ENCODE measurements at regions not wholly inside any gene's neighbourhood (a gene's known extent, or its start where the extent isn't known, plus 50 kb on each side); places are given as distances from the start of the nearest gene placed in this dataset.

DNA sequence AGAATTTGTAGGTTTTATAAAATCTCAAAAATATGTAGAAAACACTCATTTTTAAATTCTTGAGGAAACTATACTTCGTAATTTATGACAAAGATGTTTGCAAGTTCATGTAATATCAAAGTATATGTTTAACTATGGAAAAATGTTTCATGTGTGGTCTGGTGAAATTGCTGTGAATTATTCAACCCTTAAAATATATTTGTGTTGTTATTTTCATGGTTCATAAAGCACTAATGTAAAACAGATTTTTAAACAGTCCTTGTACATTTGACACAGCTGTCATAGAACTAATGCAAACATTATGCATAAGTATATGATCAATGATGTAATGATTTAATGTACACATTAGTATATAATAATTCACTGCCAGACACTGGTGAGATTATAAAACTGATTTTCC is 83.1 kb upstream of the ARSJ start:
- DNase-seq (ENCODE audit: low spot score): no peak
- TF ChIP-seq, protein P1, sequence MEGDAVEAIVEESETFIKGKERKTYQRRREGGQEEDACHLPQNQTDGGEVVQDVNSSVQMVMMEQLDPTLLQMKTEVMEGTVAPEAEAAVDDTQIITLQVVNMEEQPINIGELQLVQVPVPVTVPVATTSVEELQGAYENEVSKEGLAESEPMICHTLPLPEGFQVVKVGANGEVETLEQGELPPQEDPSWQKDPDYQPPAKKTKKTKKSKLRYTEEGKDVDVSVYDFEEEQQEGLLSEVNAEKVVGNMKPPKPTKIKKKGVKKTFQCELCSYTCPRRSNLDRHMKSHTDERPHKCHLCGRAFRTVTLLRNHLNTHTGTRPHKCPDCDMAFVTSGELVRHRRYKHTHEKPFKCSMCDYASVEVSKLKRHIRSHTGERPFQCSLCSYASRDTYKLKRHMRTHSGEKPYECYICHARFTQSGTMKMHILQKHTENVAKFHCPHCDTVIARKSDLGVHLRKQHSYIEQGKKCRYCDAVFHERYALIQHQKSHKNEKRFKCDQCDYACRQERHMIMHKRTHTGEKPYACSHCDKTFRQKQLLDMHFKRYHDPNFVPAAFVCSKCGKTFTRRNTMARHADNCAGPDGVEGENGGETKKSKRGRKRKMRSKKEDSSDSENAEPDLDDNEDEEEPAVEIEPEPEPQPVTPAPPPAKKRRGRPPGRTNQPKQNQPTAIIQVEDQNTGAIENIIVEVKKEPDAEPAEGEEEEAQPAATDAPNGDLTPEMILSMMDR (IDR thresholded peaks at IDR 0.05; ENCODE audit: extremely low read depth, insufficient read depth, missing control alignments): no peak
- in situ Hi-C loops (cut with MboI; ENCODE audit: low pct_unique_long_range_greater_than_20kb, low sequenced_read_pairs, unreplicated experiment): loop anchor here (25.0 kb wide), 1 partner anchor 675 kb away; no protein-coding TSS in a partner anchor

DNA sequence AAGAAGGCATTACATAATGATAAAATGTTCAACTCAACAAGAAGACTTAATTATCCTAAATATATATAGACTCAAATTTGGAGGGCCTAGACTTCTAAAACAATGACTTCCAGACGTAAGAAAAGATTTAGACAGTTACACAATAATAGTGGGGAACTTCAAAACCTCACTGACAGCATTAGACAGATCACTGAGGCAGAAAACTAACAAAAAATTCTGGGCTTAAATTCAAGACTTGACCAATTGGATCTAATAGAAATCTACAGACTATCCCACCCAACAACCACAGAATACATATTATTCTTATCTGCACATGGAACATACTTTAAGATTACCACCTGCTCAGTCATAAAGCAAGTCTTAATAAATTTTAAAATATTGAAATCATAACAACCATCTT is 93.3 kb upstream of the ARSJ start:
- TF ChIP-seq, protein P1 (IDR thresholded peaks at IDR 0.05; ENCODE audit: extremely low read depth, insufficient read depth, missing control alignments): no peak
- in situ Hi-C loops (cut with MboI; ENCODE audit: low pct_unique_long_range_greater_than_20kb, low sequenced_read_pairs, unreplicated experiment): loop anchor here (25.0 kb wide), 1 partner anchor 685 kb away; no protein-coding TSS in a partner anchor
- DNase-seq (ENCODE audit: low spot score): no peak

DNA sequence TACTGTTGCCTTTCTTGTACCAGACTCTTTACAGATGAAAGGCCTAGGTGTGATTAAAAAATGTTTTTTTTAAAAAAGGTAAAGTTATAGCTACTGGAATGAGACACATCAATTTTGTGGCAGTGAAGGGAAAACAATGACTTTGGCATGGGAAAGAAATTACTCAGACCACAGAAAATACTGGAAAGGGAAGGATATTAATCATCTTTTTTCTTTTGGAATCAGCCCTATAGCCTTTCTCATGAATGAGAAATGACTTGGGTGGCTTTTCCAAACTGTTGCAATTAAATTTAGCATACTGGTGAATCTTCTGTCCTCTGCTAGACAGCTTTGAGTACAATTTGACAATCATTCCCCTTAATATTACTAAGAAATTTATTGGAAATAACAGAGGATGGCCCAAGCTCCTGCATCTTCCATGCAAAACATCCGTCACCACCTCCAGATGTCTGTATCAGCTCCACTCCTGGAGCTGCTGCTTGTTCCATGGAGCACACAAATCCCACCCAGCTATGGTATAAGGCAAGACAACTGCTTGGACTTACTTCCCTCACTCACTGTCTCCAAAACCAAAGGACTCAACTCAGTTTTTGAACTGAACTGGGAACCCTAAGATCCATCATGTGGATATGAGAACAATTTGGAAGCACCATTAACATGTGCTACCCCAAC is 97.6 kb upstream of the ARSJ start:
- TF ChIP-seq, protein P1 (IDR thresholded peaks at IDR 0.05; ENCODE audit: extremely low read depth, insufficient read depth, missing control alignments): no peak
- no peak for DNase-seq (ENCODE audit: low spot score)
- in situ Hi-C loops (cut with MboI; ENCODE audit: low pct_unique_long_range_greater_than_20kb, low sequenced_read_pairs, unreplicated experiment): no loop called here

DNA sequence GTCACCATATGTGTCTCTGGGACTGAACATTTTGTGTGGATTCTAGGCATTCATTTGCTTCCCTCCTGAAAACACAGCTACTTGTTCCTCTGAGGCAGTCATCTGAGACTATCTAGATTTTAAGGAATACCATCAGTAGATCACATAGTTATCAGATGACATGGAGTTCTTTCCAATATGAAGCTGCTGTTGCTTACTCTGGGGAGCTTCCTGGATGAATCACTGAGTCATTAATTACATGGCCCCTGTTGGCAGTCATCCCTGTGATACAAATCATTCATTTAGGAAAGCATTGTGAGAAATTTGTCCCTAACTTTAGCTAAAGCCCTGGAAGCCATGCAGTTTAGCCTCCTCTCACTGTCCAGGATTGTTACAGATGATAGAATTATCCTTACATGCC is 98.2 kb upstream of the ARSJ start:
- no peak for DNase-seq (ENCODE audit: low spot score)
- TF ChIP-seq, protein P1 (IDR thresholded peaks at IDR 0.05; ENCODE audit: extremely low read depth, insufficient read depth, missing control alignments): no peak
- in situ Hi-C loops (cut with MboI; ENCODE audit: low pct_unique_long_range_greater_than_20kb, low sequenced_read_pairs, unreplicated experiment): no loop called here

DNA sequence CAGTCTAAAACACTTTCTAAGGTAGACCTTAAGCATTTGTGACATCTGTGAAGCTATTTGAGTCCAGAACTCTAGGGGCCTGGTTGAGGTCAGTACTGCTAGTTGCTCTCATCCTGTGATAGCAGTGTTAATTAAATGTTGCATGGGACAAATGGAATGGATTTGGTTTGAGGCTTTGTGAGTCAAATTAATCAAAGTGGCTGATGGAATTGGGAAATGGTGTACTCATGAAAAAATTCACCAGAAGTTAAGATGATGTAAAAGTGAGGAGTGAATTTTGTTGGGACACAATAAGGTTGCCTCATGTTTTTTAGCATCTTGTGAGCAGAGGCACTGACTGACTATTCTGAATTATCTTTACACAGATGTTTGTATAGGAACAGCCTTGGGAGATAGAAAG is 99.2 kb upstream of the ARSJ start:
- TF ChIP-seq, protein P1 (IDR thresholded peaks at IDR 0.05; ENCODE audit: extremely low read depth, insufficient read depth, missing control alignments): no peak
- in situ Hi-C loops (cut with MboI; ENCODE audit: low pct_unique_long_range_greater_than_20kb, low sequenced_read_pairs, unreplicated experiment): no loop called here
- no peak for DNase-seq (ENCODE audit: low spot score)

DNA sequence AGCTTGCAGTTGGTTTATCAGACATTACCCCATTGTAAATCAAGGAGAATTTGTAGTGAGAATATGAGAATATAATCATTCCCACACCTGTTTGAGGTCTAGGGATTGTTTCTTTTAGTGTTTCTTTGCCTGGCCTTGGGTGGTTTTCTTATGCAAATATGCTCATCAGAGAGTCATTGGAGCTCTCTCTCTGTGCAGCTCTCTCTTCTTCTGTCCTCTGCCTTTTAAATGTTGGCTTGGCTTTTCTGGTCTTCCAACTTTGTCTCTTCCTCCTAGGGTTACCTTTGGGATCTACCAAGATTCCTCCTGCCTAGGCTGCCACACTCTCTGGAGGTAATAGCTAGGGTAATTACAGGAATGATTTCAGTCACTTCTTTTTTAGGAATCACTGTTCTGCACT is 102.3 kb upstream of the ARSJ start:
- TF ChIP-seq, protein P1 (IDR thresholded peaks at IDR 0.05; ENCODE audit: extremely low read depth, insufficient read depth, missing control alignments): no peak
- in situ Hi-C loops (cut with MboI; ENCODE audit: low pct_unique_long_range_greater_than_20kb, low sequenced_read_pairs, unreplicated experiment): no loop called here
- no peak for DNase-seq (ENCODE audit: low spot score)

All from GM13977 (cell line).